GM19395 (cell line): ENCODE measurements at regions not wholly inside any gene's neighbourhood (a gene's known extent, or its start where the extent isn't known, plus 50 kb on each side); places are given as distances from the start of the nearest gene placed in this dataset.
"Not testable (repeated sequence)": the region's sequence is repeated elsewhere in the genome, so short reads cannot be mapped to it uniquely, and the experiment has no call there.

Experiments used
- ATAC-seq: cut with Tn5 transposase; IDR thresholded peaks from one replicate; pipeline ENCODE4 v1.9.1; 2021; ENCODE audit warnings: mild to moderate bottlenecking, moderate library complexity; ENCODE audit not compliant: unreplicated experiment

DNA sequence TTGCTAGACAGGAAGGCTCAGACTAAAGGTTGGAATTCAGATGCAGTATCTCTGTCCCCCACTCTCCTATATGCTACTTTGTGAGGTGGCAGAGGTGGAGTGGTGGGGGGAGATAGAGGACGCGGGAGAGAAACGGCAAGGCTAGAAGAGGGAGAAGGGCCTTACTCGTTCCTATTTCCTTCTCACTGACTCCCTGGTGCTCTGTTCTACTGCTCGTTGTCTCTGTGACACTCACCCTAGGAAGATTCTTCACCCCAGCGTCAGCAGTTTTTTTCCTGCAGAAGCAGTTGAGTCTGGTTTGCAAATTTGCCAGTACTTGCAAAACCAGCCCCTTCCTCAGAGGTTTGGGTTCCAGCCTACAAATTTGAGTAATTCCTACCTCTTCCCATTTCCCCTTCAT is 801.1 kb upstream of the SLC35B3 start:
- no peak for ATAC-seq

DNA sequence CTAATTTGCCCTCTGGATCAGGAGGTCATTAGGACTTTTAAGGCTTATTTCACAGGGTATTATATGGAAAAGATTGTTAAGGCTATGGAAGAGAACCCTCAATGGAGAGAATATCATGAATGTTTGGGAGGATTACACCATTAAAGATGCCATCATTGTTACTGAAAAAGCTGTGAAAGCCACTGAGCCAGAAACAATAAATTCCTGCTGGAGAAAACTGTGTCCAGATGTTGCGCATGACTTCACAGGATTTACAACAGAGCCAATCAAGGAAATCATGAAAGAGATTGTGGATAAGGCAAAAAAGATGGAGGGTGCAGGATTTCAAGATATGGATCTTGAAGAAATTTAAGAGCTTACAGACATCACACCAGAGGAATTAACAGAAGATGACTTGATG is 798.3 kb upstream of the SLC35B3 start:
- ATAC-seq, result no peak

DNA sequence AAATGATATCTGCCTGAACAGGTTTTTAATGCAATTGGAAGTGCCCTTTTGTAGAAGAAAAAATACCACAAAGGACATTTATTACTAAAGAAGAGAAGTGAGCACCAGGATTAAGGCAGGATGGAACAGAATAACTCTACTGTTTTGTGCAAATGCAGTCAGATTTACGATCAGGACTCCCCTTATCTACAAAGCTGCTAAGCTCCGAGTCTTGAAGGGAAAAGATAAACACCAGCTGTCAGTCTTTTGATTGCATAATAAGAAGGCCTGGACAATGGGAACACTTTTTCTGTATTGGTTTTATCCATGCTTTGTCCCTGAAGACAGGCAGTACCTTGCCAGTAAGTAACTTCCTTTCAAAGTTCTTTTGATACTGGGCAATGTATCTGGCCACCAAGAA is 797.9 kb upstream of the SLC35B3 start:
- no peak for ATAC-seq

DNA sequence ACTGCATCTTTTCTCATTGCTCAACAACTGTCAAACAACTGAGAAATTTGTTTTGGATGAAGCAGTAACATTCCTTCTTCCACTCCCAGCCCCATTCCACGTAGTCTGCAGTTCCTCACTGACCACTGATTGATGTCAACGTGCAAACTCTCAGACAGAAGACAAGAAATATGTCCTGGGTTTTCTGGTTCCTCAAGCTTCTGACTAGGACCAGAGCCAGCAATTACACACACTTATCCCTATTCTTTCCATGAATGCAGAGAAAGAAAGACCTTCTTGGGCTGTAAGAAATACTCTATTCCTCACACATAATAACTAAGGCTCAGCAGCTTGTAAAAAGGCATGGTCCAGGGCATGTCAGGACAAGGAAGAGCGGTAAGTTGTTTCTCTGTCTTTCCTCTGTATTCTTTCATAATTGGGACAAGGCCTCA is 790.1 kb upstream of the SLC35B3 start:
- ATAC-seq, result no peak

DNA sequence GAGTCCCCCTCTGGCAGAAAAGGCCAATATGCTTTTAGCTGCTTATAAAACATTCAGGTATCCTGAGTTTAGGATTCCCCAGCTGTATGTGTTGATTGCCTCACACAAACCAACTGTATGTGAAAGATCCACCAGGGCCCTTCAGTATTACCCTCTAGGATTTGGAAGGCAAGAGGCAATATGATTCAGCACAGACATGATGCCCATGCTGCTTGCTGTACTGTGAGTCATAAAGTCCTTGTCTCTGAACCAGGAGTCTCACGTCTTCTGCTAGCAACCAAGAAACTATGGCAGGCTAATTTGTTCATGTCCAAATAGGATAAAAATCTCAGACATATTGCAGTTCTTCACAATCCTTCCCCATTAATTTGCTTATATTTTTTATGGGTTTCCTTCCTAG is 789.2 kb upstream of the SLC35B3 start:
- no peak for ATAC-seq

DNA sequence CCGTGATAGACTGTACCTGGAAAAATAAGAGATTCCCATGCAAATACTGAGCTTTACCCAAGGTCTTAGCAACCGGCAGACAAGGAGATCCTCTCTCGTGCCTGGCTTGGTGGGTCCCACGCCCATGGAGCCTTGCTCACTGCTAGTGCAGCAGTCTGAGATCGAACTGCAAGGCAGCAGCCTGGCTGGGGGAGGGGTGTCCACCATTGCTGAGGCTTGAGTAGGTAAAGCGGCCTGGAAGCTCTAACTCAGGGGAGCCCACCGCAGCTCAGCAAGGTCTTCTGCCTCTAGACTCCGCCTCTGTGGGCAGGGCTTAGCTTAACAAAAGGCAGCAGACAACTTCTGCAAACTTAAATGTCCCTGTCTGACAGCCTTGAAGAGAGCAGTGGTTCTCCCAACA is 778.4 kb upstream of the SLC35B3 start:
- not testable (repeated sequence) for ATAC-seq

DNA sequence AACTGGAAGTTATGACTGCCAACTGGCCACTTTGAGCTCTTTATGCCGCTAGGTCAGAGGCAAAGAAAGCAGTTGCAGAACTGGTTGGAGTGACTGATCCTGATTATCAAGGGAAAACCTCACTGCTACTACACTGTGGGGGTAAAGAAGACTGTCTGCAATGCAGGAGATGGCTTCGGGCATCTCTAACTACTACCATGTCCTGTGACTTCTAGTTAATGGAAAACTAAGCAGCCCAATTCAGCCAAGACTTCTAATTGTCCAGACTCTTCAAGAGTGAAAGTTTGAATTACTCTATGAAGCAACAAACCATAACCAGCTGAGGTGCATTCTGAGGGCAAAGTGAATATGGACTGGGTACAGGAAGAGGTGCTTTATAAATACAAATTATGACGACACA is 773.6 kb upstream of the SLC35B3 start:
- ATAC-seq, result no peak

DNA sequence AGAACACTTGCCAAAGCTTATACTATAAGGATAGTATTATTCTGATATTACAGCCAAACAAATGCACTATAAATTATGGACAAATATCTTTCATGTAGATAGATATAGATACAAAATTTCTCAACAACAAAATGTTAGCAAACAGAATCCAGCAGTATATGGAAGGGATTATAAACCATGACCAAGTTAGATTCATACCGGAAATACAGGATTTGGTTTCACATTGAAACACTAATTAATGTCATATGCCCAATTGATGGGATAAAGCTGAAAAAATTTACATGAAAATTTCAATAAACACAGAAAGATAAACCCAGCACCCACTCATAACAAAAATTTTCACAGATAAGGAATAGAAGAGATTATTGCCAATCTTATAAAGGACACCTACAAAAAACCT is 770.3 kb upstream of the SLC35B3 start:
- no peak for ATAC-seq

DNA sequence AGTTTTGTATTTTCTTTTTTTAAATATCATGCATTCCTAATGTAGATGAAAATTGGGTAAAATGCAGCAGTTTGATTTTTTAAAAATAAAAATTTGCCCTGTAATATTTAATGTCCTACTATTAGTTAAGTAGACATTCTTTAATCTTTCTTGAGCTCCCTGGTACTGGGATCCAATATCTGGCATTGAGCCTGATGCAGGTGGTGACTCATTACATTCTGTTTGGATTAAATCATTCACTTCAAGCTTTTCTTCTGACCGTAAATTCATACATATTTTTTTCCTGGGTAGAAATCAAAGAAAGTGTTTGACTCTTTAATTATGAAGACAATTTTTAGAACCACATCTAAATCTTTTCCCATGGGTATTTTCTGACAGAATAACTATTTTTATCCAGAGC is 768.8 kb upstream of the SLC35B3 start:
- no peak for ATAC-seq

DNA sequence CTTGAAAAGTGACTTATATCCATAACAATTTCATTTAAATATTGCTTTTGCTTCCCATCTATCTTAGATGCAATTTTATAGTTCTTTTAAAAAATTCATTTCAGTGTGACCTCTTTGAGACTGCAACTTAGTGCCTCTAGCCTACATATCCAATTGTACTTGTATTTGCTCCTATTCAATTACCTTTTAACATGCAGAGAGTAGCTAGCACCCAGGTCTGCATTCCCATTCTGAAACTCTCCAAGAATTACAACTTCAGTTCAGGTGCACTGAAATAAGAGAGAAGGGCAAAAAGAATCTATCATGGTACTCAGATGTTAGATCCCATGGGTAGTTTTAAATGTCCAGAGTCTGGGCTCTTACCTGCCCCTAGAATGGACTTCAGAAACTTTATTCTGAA is 765.4 kb upstream of the SLC35B3 start:
- ATAC-seq, result no peak

DNA sequence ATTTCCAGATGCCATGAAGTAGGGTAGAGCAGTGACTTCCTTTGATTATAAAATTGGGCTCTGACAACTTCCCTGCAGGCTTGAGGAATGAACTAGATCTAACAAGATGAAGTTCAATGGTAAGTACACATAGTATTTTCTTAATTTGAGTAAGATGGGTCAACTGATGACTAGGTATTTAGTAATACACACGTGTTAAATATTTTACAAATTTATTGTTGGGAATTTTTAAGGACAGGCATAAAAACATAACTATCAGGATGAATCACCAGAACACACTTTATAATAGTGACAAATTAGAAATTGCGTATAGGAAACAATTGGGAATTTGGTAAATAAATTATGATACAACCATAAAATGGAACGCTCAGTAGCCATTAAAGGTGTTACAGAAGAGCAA is 762.4 kb upstream of the SLC35B3 start:
- ATAC-seq, result no peak

DNA sequence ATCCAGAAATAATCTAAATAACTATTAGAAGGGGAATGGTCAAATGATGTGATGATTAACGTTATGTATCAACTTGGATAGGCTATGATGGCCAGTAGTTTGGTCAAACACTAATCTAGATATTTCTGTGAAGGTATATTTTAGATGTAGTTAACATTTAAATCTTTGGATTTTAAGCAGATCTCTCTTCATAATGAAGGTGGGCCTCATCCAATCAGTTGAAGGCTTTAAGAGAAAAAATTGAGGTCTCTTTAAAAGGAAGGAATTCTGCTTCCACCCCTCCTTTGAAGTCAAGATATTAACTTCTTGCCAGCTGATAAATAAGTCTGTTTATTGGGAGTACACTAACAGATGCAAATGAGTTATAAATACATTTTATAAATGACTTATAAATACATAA is 760.0 kb upstream of the SLC35B3 start:
- no peak for ATAC-seq

DNA sequence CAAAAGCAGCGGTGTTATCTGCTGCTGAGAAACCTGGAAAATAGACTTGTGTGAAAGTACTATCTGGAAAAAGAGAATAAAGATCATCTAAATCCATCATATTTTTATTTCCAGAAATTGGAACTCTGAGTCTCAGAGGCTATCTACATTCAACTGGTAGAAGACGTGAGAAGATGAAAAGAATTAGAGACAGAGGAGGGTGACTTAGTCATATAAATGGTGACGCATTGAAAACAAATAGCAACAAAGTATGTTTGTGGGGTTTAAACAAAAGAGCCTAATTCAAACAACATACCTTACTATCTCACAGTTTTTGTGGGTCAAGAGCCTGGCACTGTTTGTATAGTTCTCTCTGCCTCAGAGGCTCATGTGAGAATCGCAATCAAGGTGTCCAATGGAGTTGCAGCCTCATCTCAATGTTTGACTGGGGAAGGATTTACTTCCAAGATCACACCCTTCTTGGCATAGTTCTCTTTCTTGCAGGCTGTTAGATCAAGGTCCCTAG is 757.1 kb upstream of the SLC35B3 start:
- ATAC-seq, result no peak

DNA sequence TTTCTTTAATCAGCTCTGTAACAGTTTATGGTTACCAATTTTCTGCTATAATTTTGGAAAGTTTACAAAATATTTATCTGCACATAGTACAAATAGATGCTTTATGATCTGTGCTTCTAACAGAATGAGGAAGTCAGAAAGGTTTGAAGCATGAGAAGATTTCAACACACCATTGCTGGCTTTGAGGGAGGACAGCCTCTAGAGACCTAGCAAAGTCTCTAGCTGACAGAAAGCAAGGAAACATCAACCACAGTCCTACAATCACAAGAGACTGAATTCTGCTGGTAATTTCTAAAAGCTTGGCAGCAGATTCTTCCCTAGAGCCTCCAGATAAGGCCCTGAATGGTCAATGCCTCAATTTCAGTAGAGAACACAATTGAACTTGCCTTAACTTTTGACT is 750.8 kb upstream of the SLC35B3 start:
- no peak for ATAC-seq

DNA sequence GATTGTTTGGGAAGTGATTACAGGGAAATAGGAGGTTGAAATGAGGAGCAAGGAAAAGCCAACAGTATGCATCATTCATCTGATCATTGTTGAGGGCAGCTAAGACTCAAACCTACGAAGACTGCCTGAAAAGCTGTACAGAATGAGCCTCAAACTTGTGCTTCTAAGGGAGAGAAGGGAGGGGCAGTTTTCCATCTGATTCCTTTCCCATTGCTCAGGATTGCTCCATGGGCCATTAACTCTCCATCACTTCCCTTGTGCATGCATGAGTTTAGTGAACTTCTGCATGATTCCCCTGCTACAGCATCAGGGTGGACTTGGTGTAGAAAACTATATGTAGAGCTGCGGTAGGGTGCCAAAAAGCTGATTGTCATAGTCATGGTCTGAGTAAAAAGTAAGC is 742.7 kb upstream of the SLC35B3 start:
- no peak for ATAC-seq

DNA sequence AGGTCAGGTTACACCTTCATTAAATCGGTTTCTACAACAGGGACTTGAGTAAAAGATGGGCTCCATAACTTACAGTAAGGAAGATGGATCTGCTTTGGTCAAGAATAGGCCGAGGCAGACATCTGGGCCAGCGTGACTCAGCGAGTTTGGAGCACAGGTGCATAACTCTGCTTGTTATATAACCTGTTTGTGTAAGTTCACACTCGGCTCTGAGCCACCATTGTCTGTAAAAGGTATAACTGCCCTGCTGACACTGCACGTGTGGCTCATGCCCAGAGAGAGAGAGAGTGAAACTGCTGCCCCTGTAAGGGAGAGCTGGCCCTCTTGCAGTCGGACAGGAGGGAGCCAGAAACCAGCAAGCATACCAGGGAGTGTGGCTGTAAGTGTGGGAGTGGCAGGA is 737.9 kb upstream of the SLC35B3 start:
- no peak for ATAC-seq

DNA sequence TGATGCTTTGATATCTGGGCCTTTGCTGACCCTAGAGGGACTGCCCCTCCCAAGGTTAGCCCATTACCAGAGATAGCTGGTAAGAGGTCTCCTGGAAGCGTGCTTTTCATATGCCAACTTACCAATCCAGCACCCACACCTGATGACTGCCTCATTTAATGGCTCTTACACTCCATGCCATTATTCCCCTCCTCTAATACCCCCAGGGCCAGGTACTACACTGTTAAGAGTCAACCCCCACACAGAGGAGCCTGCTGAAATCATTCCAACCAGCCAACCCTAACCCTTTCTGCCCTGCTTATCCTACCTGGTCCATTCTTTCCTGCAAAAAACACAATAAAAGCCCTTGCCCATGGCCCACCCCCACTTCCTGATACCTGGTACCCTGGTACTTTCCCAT is 736.8 kb upstream of the SLC35B3 start:
- ATAC-seq, result no peak

DNA sequence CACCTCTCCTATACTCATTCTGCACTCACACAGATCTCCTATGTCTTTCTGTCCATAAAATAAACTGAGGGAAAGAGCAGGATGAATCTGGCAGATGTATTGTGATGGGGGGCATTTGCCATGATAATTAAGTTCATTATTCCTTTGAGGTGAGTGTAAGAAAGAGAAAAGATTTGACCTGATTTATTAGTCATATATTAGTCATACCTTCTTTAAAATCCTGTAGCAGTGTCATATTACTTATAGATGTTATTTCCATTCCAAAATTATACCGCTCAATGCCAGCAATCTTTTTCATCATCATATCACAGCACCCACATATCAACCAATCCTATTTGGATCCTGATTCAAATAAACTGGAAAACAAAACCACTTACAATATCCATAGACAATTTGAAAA is 733.3 kb upstream of the SLC35B3 start:
- ATAC-seq, result no peak

DNA sequence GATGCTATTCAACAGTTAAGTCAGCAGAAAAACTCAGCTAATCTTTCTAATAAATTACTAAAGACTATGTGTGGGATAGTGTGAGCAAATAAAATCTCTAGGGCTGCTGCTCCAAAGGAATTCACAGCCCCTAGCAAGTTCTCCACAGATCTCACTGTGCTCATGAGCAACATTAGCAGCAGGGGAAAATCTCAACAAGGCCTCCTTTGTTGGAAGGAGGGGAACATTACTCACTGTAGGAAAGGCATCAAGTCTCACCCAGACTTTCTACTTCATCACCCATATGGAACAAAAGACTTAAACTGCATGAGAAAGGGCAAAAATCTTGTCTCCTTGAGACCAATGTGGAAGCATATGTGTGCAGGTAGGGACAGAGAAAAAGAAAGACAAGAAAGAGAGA is 726.4 kb upstream of the SLC35B3 start:
- no peak for ATAC-seq

DNA sequence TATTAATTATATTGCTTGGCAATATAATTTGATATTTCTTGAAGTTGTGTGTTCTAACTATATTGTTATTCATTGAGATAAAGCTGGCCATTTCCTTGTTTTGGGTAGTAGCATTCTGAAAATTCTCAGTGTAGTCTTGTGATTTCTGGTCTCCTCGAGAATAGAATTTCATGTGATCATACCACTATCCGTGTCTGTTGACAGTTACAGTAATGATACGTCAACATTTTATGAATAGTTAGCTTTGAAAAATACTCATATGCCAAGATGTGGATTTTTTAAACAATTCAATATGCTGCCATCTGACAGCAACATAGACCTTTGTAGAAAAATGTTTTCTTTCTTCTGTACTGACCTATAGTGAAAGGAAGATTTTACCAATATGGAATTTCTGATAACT is 723.7 kb upstream of the SLC35B3 start:
- no peak for ATAC-seq

DNA sequence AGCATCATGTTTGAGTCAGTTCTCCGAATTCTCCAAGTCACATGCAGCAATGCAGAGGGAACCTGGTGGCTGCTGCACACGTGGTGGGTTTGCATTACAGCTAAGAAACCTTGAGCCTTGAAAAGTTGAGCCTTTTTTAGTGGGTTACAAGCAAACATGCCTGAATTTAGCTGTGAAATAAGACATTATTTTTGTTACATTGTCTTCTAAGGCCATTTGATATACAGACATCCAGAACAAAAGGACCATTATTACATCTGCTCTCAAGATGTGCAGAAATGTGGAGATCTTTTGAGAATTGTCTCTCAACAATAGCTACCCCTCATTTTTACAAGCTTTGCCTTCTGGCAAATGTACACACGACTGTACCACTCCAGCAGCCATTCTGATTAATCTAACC is 720.5 kb upstream of the SLC35B3 start:
- no peak for ATAC-seq

DNA sequence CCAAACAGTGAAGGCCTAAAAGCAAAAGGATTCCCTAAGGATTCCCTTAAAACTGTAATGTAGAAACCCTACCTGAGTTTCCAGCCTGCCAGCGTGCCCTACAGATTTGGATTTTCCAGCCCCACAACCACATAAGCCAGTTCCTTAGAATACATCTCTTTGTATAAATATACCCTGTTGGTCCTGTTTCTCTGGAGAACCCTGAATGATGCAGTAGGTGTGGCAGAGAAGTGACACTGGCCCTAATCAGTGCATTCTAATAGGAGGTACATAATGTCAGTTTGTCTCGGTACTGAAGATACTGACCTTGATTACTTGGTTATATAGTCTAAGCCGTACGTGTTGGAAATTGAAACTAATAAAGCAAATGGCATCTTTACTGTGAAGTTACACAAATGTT is 707.8 kb upstream of the SLC35B3 start:
- ATAC-seq, result no peak

DNA sequence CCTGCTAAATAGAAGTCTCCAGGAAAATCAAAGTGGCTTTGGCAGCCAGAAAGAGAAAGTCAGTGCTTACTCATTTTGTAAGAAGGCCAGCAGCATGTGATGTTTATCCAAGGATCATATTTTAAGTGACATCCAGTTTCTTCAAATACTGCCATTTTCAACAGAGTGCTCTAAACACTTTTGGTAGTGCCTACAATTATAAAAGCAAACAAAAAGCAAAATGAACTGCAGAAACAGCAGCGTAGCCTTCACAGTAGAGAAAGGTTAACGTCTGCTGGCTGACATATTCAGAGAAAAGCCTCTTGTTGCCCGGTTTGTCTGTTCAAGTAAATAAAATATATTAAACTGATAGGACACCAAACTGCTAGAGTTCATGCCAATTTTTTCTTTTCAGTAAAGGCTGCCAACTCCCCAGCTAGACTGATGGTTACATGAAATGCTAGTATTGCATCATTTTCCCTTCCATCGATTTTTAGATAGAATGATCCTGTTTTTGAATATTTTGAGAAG is 705.7 kb upstream of the SLC35B3 start:
- no peak for ATAC-seq

DNA sequence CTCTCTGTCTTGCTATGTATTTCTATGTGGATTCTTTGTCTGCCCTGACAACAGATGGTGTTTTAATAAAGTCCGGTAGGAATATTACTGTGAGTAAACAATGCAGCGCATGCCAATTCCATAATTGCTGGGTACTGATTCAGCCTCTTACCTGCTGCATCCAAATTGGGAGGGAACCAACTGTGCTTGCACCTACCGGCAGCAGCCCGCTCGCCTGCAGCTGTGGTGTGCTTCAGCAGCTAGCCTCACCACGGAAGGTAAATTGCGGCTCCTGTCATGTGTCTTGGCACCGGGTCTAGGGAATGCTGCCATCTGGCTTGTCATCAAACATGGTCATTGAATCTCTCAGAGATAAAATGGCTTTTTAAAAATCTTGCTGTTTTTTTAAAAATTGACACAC is 704.8 kb upstream of the SLC35B3 start:
- ATAC-seq, result no peak
